ENCODE measurements at regions not wholly inside any gene's neighbourhood (a gene's known extent, or its start where the extent isn't known, plus 50 kb on each side); places are given as distances from the start of the nearest gene placed in this dataset.

GRCh38 chr2:59741840-59742239 is 811.6 kb downstream of the BCL11A start:
- no peaks in the 10 kb centered on the region for H3K27me3 ChIP-seq (ENCODE audit: control insufficient read depth, insufficient read depth, low read length)
- no peaks in the 10 kb centered on the region for H3K9me3 ChIP-seq (ENCODE audit: control insufficient read depth, low read depth, low read length)
- H3K9ac ChIP-seq (ENCODE audit: low read length): no peak overlapping the region
- H3K27ac ChIP-seq (ENCODE audit: low read length): no peak overlapping the region
- H3K4me3 ChIP-seq (ENCODE audit: low read length): no peak overlapping the region
- H3K4me1 ChIP-seq (ENCODE audit: control insufficient read depth, low read depth, low read length): no peaks in the 10 kb centered on the region
- no peaks in the 10 kb centered on the region for H3K36me3 ChIP-seq (ENCODE audit: control insufficient read depth, low read depth, low read length)

- Histone ChIP-seq H3K4me3 (ENCODE audit: low read length) (no peak overlapping the region), H3K27me3 (ENCODE audit: control insufficient read depth, insufficient read depth, low read length) (no peaks in the 10 kb centered on the region), H3K9ac (ENCODE audit: low read length) (no peak overlapping the region), H3K9me3 (ENCODE audit: control insufficient read depth, low read depth, low read length) (no peaks in the 10 kb centered on the region), H3K36me3 (ENCODE audit: control insufficient read depth, low read depth, low read length) (no peaks in the 10 kb centered on the region), H3K4me1 (ENCODE audit: control insufficient read depth, low read depth, low read length) (no peaks in the 10 kb centered on the region), H3K27ac (ENCODE audit: low read length) (no peak overlapping the region)
These were observed 814.3 kb downstream of the BCL11A start for GRCh38 chr2:59739166-59739565.

DNA sequence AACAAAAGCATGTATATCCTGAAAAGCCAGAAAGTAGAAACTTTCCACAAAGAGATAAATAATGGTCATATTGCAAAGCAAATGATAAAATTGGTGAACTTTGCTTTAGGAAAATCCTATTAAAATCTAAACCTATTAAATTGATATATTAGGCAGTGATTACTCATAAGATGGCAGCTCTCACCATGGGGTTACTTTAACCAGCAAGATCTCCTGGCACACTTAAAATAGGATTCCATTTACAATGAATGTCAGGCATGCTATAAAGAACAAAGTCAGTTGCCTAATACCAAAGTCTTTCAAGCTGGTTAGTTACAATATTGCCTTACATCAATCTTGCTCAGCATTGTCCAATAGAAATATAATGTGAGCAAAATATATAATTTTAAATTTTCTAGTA is 816.2 kb downstream of the BCL11A start:
- Histone ChIP-seq H3K27ac (ENCODE audit: low read length) (no peak overlapping the region), H3K36me3 (ENCODE audit: control insufficient read depth, low read depth, low read length) (no peaks in the 10 kb centered on the region), H3K9ac (ENCODE audit: low read length) (no peak overlapping the region), H3K4me1 (ENCODE audit: control insufficient read depth, low read depth, low read length) (no peaks in the 10 kb centered on the region), H3K9me3 (ENCODE audit: control insufficient read depth, low read depth, low read length) (no peaks in the 10 kb centered on the region), H3K4me3 (ENCODE audit: low read length) (no peak overlapping the region), H3K27me3 (ENCODE audit: control insufficient read depth, insufficient read depth, low read length) (no peaks in the 10 kb centered on the region)

DNA sequence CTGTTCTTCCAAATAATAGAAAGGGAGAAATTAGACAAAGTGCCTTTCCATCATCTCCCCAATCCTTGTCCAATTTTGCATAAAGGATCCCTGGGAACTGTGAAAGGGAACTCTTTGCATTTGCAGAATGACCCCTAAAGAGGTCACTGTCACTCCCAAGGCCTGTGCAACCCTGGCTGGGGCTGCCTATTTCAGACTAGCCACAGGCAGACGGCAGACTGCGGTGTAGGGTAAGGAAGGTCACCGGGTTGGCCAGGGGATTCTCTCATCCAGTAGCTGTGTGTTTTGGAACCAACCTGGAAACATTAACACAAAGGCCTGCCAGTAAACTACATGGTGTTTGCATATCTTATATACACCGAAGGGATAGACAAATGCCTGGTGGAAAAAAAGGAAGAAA is 818.7 kb downstream of the BCL11A start:
- H3K27me3 ChIP-seq (ENCODE audit: control insufficient read depth, insufficient read depth, low read length): no peaks in the 10 kb centered on the region
- no peaks in the 10 kb centered on the region for H3K4me1 ChIP-seq (ENCODE audit: control insufficient read depth, low read depth, low read length)
- H3K9me3 ChIP-seq (ENCODE audit: control insufficient read depth, low read depth, low read length): no peaks in the 10 kb centered on the region
- no peak overlapping the region for H3K4me3 ChIP-seq (ENCODE audit: low read length)
- H3K9ac ChIP-seq (ENCODE audit: low read length): no peak overlapping the region
- H3K27ac ChIP-seq (ENCODE audit: low read length): no peak overlapping the region
- H3K36me3 ChIP-seq (ENCODE audit: control insufficient read depth, low read depth, low read length): no peaks in the 10 kb centered on the region

DNA sequence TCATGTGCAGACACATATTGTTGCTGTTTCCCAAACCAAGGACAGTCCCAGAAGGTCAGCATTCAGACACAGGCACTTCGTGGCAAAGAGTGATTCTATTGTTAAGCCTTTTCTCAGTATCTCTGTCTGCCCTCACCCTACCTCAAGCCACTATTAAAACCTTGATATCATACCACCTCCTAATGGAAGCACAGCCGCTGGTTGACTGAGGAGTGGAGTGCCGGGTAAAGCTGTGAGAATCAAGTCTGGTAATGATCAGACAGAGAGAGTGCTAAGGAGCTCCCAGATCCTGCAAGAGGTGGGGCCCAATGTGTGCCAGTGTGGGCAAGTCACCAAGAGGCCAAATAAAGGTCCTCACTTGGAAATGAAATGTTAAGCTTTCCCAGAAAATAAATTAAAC is 819.5 kb downstream of the BCL11A start:
- Histone ChIP-seq H3K27ac (ENCODE audit: low read length) (no peak overlapping the region), H3K4me1 (ENCODE audit: control insufficient read depth, low read depth, low read length) (no peaks in the 10 kb centered on the region), H3K4me3 (ENCODE audit: low read length) (no peak overlapping the region), H3K9ac (ENCODE audit: low read length) (no peak overlapping the region), H3K27me3 (ENCODE audit: control insufficient read depth, insufficient read depth, low read length) (no peaks in the 10 kb centered on the region), H3K36me3 (ENCODE audit: control insufficient read depth, low read depth, low read length) (no peaks in the 10 kb centered on the region), H3K9me3 (ENCODE audit: control insufficient read depth, low read depth, low read length) (no peaks in the 10 kb centered on the region)

- Histone ChIP-seq H3K4me3 (ENCODE audit: low read length) (no peak overlapping the region), H3K27ac (ENCODE audit: low read length) (no peak overlapping the region), H3K36me3 (ENCODE audit: control insufficient read depth, low read depth, low read length) (no peaks in the 10 kb centered on the region), H3K9ac (ENCODE audit: low read length) (no peak overlapping the region), H3K27me3 (ENCODE audit: control insufficient read depth, insufficient read depth, low read length) (no peaks in the 10 kb centered on the region), H3K4me1 (ENCODE audit: control insufficient read depth, low read depth, low read length) (no peaks in the 10 kb centered on the region), H3K9me3 (ENCODE audit: control insufficient read depth, low read depth, low read length) (no peaks in the 10 kb centered on the region)
These were observed 819.9 kb downstream of the BCL11A start for GRCh38 chr2:59733567-59733930.

GRCh38 chr2:59732871-59733566 is 820.4 kb downstream of the BCL11A start:
- Histone ChIP-seq H3K4me1 (ENCODE audit: control insufficient read depth, low read depth, low read length) (no peaks in the 10 kb centered on the region), H3K4me3 (ENCODE audit: low read length) (no peak overlapping the region), H3K9me3 (ENCODE audit: control insufficient read depth, low read depth, low read length) (no peaks in the 10 kb centered on the region), H3K9ac (ENCODE audit: low read length) (no peak overlapping the region), H3K36me3 (ENCODE audit: control insufficient read depth, low read depth, low read length) (no peaks in the 10 kb centered on the region), H3K27me3 (ENCODE audit: control insufficient read depth, insufficient read depth, low read length) (no peaks in the 10 kb centered on the region), H3K27ac (ENCODE audit: low read length) (no peak overlapping the region)

DNA sequence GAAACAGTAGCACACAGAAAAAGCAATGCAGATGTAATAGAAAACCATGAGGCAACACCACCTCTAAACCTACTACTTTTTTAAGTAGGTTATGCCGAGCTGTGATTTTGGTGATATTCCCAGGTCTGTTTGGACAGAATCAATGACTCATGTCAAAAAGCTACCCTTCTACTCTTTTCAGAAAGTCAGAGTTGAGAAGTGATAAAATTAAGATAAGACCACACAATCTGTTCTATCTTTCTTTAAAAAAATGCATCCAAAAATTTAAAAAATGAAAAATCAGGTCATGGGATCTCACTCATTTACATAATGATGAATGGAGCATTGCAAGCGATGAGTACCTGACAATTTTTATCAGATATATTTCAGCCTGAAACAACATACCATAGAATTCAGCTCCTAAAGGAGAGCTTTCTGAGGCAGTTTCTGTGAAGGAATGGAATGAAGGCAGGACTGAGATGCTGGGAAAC is 826.3 kb downstream of the BCL11A start:
- Histone ChIP-seq H3K27ac (ENCODE audit: low read length) (no peak overlapping the region), H3K9me3 (ENCODE audit: control insufficient read depth, low read depth, low read length) (no peaks in the 10 kb centered on the region), H3K4me1 (ENCODE audit: control insufficient read depth, low read depth, low read length) (no peaks in the 10 kb centered on the region), H3K27me3 (ENCODE audit: control insufficient read depth, insufficient read depth, low read length) (no peaks in the 10 kb centered on the region), H3K9ac (ENCODE audit: low read length) (no peak overlapping the region), H3K4me3 (ENCODE audit: low read length) (no peak overlapping the region), H3K36me3 (ENCODE audit: control insufficient read depth, low read depth, low read length) (no peaks in the 10 kb centered on the region)

GRCh38 chr2:59726228-59727120 is 827.0 kb downstream of the BCL11A start:
- Histone ChIP-seq H3K9me3 (ENCODE audit: control insufficient read depth, low read depth, low read length) (no peaks in the 10 kb centered on the region), H3K9ac (ENCODE audit: low read length) (no peak overlapping the region), H3K4me1 (ENCODE audit: control insufficient read depth, low read depth, low read length) (no peaks in the 10 kb centered on the region), H3K27me3 (ENCODE audit: control insufficient read depth, insufficient read depth, low read length) (no peaks in the 10 kb centered on the region), H3K4me3 (ENCODE audit: low read length) (no peak overlapping the region), H3K27ac (ENCODE audit: low read length) (no peak overlapping the region), H3K36me3 (ENCODE audit: control insufficient read depth, low read depth, low read length) (no peaks in the 10 kb centered on the region)

DNA sequence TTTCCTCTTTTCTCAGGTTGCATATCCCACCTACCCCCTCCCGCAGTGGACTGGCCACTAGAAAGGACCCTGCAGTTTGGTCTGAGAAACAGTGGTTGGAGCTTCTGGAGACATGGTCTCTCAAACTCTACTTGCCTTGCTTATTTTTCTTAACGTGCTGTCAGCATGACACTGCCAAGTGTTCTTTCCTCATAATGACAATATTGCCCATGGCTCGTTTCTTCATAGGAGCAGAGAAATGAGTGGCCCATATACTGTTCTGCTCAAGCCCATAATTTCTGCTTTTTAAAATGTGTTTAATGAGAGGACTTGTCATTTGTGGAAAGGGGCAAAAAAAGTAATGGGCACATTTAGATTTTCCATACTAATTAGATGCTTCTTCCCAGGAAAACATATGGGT is 828.7 kb downstream of the BCL11A start:
- H3K36me3 ChIP-seq (ENCODE audit: control insufficient read depth, low read depth, low read length): no peaks in the 10 kb centered on the region
- H3K27me3 ChIP-seq (ENCODE audit: control insufficient read depth, insufficient read depth, low read length): no peaks in the 10 kb centered on the region
- no peaks in the 10 kb centered on the region for H3K9me3 ChIP-seq (ENCODE audit: control insufficient read depth, low read depth, low read length)
- no peak overlapping the region for H3K4me3 ChIP-seq (ENCODE audit: low read length)
- H3K27ac ChIP-seq (ENCODE audit: low read length): no peak overlapping the region
- no peaks in the 10 kb centered on the region for H3K4me1 ChIP-seq (ENCODE audit: control insufficient read depth, low read depth, low read length)
- H3K9ac ChIP-seq (ENCODE audit: low read length): no peak overlapping the region

DNA sequence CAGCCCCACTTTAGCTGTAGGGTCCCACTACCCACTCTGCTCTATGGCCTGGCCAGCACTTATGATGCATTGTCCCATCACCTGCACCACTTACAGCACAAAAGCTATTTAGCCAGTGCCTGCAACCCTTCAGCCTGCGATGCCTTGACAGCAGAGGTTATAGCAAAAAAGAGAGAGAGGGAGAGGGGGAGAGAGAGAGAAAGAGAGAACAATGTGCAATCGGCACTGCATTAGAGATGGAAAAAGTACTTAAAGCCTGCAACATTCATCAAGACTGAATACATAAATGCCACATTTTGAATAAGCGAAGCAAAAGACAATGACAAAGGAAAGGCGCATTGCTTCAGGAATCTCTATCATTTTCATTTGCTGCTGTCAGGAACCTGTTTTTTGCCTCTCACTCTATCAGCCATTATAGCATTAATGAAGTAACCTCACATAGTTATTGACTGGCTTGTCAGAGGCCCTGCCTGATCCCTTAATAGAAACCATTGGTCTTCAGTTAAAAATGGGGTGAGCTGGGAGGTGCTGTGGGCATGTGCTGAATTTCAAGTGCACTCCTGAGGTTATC is 833.1 kb downstream of the BCL11A start:
- H3K36me3 ChIP-seq (ENCODE audit: control insufficient read depth, low read depth, low read length): no peaks in the 10 kb centered on the region
- no peaks in the 10 kb centered on the region for H3K4me1 ChIP-seq (ENCODE audit: control insufficient read depth, low read depth, low read length)
- no peak overlapping the region for H3K27ac ChIP-seq (ENCODE audit: low read length)
- H3K27me3 ChIP-seq (ENCODE audit: control insufficient read depth, insufficient read depth, low read length): no peaks in the 10 kb centered on the region
- no peaks in the 10 kb centered on the region for H3K9me3 ChIP-seq (ENCODE audit: control insufficient read depth, low read depth, low read length)
- H3K9ac ChIP-seq (ENCODE audit: low read length): no peak overlapping the region
- no peak overlapping the region for H3K4me3 ChIP-seq (ENCODE audit: low read length)

All from iPS-18a (cell line).